Naive thymus-derived CD4-positive, alpha-beta T cell (primary cell): ENCODE measurements at regions not wholly inside any gene's neighbourhood (a gene's known extent, or its start where the extent isn't known, plus 50 kb on each side); places are given as distances from the start of the nearest gene placed in this dataset.

Experiments used
- ATAC-seq: fragments of 150-1000 bp; cut with Tn5 transposase; 2 replicates; pipeline ENCODE4 v1.10.0; 2021; ENCODE audit warnings: mild to moderate bottlenecking, moderate library complexity
- CTCF ChIA-PET: fragments of 350-600 bp; sonication (Branson Sonifier 250); formaldehyde crosslinking; loops from one replicate; lab custom pipeline; 2021; ENCODE audit warnings: antibody characterized with exemption; lab: Charles Lee
- POLR2A ChIA-PET: fragments of 350-600 bp; sonication (Branson Sonifier 250); formaldehyde crosslinking; loops from one replicate; lab custom pipeline; 2021; ENCODE audit warnings: antibody characterized with exemption, inconsistent platforms; lab: Charles Lee
- DNase-seq, 9 donors: peaks; one replicate each; pipeline versions ENCODE4 v3.0.0 to v3.0.0-alpha.2; 2020 to 2022; ENCODE audit warnings: mixed read lengths in 1 of 9
- H3K27ac ChIP-seq: one replicate; pipeline ENCODE4 v1.7.0; 2013; ENCODE audit warnings: mild to moderate bottlenecking, low read depth, low read length, moderate library complexity
- H3K27me3 ChIP-seq, 2 donors: one replicate each; pipeline ENCODE4 v1.7.0; 2013; ENCODE audit warnings: low read length in 2 of 2, mild to moderate bottlenecking in 2 of 2, moderate library complexity in 2 of 2; ENCODE audit not compliant: control insufficient read depth in 2 of 2, insufficient read depth in 2 of 2
- H3K36me3 ChIP-seq, 3 experiments: 1 replicate in 2 of 3; 2 replicates in 1 of 3; pipeline ENCODE4 v1.7.0; 2013; ENCODE audit warnings: low read length in 3 of 3, mild to moderate bottlenecking in 3 of 3, moderate library complexity in 1 of 3; ENCODE audit not compliant: insufficient read depth in 3 of 3, control insufficient read depth in 2 of 3
- H3K4me1 ChIP-seq, 2 donors: one replicate each; pipeline ENCODE4 v1.7.0; 2013; ENCODE audit warnings: low read length in 2 of 2, mild to moderate bottlenecking in 2 of 2, moderate library complexity in 1 of 2; ENCODE audit not compliant: control insufficient read depth in 2 of 2, insufficient read depth in 2 of 2
- H3K4me3 ChIP-seq: 2 replicates; pipeline ENCODE4 v1.7.0; 2013; ENCODE audit warnings: mild to moderate bottlenecking, low read length
- H3K9me3 ChIP-seq, 3 experiments: 1 replicate in 2 of 3; 2 replicates in 1 of 3; pipeline ENCODE4 v1.7.0; 2013; ENCODE audit warnings: low read length in 3 of 3; ENCODE audit not compliant: control insufficient read depth in 2 of 3
- H3K27ac Mint-ChIP-seq, 9 donors: one replicate each; pipeline ENCODE4 v1.8.0; 2020 to 2022; ENCODE audit warnings: mixed read lengths in 9 of 9, mild to moderate bottlenecking in 8 of 9, moderate library complexity in 5 of 9, inconsistent platforms in 2 of 9
- H3K27me3 Mint-ChIP-seq, 5 donors: one replicate each; pipeline ENCODE4 v1.8.0; 2021 to 2022; ENCODE audit warnings: mixed read lengths in 5 of 5, mild to moderate bottlenecking in 1 of 5
- H3K36me3 Mint-ChIP-seq, 5 donors: one replicate each; pipeline ENCODE4 v1.8.0; 2020 to 2022; ENCODE audit warnings: mixed read lengths in 5 of 5, mild to moderate bottlenecking in 3 of 5, inconsistent platforms in 1 of 5
- H3K4me1 Mint-ChIP-seq, 7 donors: one replicate each; pipeline ENCODE4 v1.8.0; 2020 to 2022; ENCODE audit warnings: mixed read lengths in 7 of 7, mild to moderate bottlenecking in 3 of 7, inconsistent platforms in 1 of 7
- H3K4me3 Mint-ChIP-seq, 10 donors: one replicate each; pipeline ENCODE4 v1.8.0; 2020 to 2022; ENCODE audit warnings: mild to moderate bottlenecking in 10 of 10, mixed read lengths in 10 of 10, moderate library complexity in 6 of 10, inconsistent platforms in 2 of 10
- H3K9me3 Mint-ChIP-seq, 11 donors: one replicate each; pipeline ENCODE4 v1.8.0; 2020 to 2022; ENCODE audit warnings: mixed read lengths in 11 of 11, mild to moderate bottlenecking in 4 of 11, inconsistent platforms in 1 of 11, moderate library complexity in 1 of 11
- intact Hi-C, 2 donors: fragments of 100-400 bp; cut with micrococcal nuclease; formaldehyde crosslinking; loops; one replicate each; pipeline ENCODE4 v1.15.1; 2023

- ATAC-seq (no peak), DNase-seq (no peak)
- H3K36me3 ChIP-seq, result no peaks in the 10 kb centered on the region
- H3K36me3 Mint-ChIP-seq, result no peaks in the 10 kb centered on the region
- no peak overlapping the region for H3K27ac Mint-ChIP-seq
- ChIA-PET POLR2A (no interaction called here), CTCF (no interaction called here)
- no peak overlapping the region for H3K4me3 ChIP-seq
- H3K27me3 ChIP-seq, result no peaks in the 10 kb centered on the region
- H3K9me3 ChIP-seq, result no peaks in the 10 kb centered on the region
- intact Hi-C loops, result no loop called here
- H3K4me1 Mint-ChIP-seq, result no peaks in the 10 kb centered on the region
- H3K4me3 Mint-ChIP-seq, result no peak overlapping the region
- no peak overlapping the region for H3K27ac ChIP-seq
- H3K4me1 ChIP-seq, result no peaks in the 10 kb centered on the region
- H3K9me3 Mint-ChIP-seq, result peaks cover 0 to 6% (median 0%) of the 10 kb centered on the region in 11 donors
- H3K27me3 Mint-ChIP-seq, result no peaks in the 10 kb centered on the region
Observed at GRCh38 chr12:33669349-33669748, 229.7 kb upstream of the SYT10 start.

- H3K4me1 Mint-ChIP-seq, result no peaks in the 10 kb centered on the region
- ChIA-PET POLR2A (interaction anchor here (0.6 kb wide), 1 partner anchor 373 kb away, joined by 3 read pairs; no protein-coding TSS in a partner anchor), CTCF (no interaction called here)
- H3K9me3 Mint-ChIP-seq, result peaks cover 0 to 6% (median 0%) of the 10 kb centered on the region in 11 donors
- no peak overlapping the region for H3K27ac Mint-ChIP-seq
- Histone ChIP-seq H3K4me1 (no peaks in the 10 kb centered on the region), H3K9me3 (no peaks in the 10 kb centered on the region), H3K36me3 (no peaks in the 10 kb centered on the region), H3K27ac (no peak overlapping the region), H3K4me3 (no peak overlapping the region), H3K27me3 (no peaks in the 10 kb centered on the region)
- no peaks in the 10 kb centered on the region for H3K27me3 Mint-ChIP-seq
- intact Hi-C loops, result no loop called here
- ATAC-seq, result no peak
- no peak overlapping the region for H3K4me3 Mint-ChIP-seq
- no peaks in the 10 kb centered on the region for H3K36me3 Mint-ChIP-seq
- DNase-seq, result no peak
Observed at GRCh38 chr12:33670284-33670683, 230.7 kb upstream of the SYT10 start.

GRCh38 chr12:33671676-33672075 is 232.1 kb upstream of the SYT10 start:
- H3K4me3 Mint-ChIP-seq, result no peak overlapping the region
- Histone ChIP-seq H3K9me3 (no peaks in the 10 kb centered on the region), H3K27me3 (no peaks in the 10 kb centered on the region), H3K4me1 (no peaks in the 10 kb centered on the region), H3K27ac (no peak overlapping the region), H3K4me3 (no peak overlapping the region), H3K36me3 (no peaks in the 10 kb centered on the region)
- H3K27ac Mint-ChIP-seq, result no peak overlapping the region
- CTCF ChIA-PET, result no interaction called here
- intact Hi-C loops, result no loop called here
- no peaks in the 10 kb centered on the region for H3K27me3 Mint-ChIP-seq
- POLR2A ChIA-PET, result no interaction called here
- H3K9me3 Mint-ChIP-seq, result peaks cover 0 to 6% (median 0%) of the 10 kb centered on the region in 11 donors
- DNase-seq (no peak), ATAC-seq (no peak)
- no peaks in the 10 kb centered on the region for H3K36me3 Mint-ChIP-seq
- H3K4me1 Mint-ChIP-seq, result no peaks in the 10 kb centered on the region

- CTCF ChIA-PET, result interaction anchor here (0.9 kb wide), 1 partner anchor 15 kb away, joined by 3 read pairs; no protein-coding TSS in a partner anchor
- no peaks in the 10 kb centered on the region for H3K27me3 Mint-ChIP-seq
- intact Hi-C loops, result no loop called here
Observed at GRCh38 chr12:33672836-33673577, 233.4 kb upstream of the SYT10 start.

GRCh38 chr12:33676866-33677265 is 237.2 kb upstream of the SYT10 start:
- Histone ChIP-seq H3K4me1 (no peaks in the 10 kb centered on the region), H3K9me3 (no peaks in the 10 kb centered on the region), H3K27me3 (no peaks in the 10 kb centered on the region), H3K36me3 (no peaks in the 10 kb centered on the region), H3K27ac (no peak overlapping the region), H3K4me3 (no peak overlapping the region)
- intact Hi-C loops, result no loop called here
- Mint-ChIP-seq H3K4me3 (no peak overlapping the region), H3K27ac (no peak overlapping the region), H3K36me3 (no peaks in the 10 kb centered on the region), H3K27me3 (no peaks in the 10 kb centered on the region), H3K9me3 (peaks cover 0 to 3% (median 0%) of the 10 kb centered on the region in 11 donors), H3K4me1 (no peaks in the 10 kb centered on the region)
- DNase-seq, result no peak
- CTCF ChIA-PET, result no interaction called here
- POLR2A ChIA-PET, result no interaction called here
- ATAC-seq, result no peak

More at GRCh38 chr12:33672836-33673577, 233.4 kb upstream of the SYT10 start:
- Histone ChIP-seq H3K27me3 (no peaks in the 10 kb centered on the region), H3K4me3 (no peak overlapping the region), H3K36me3 (no peaks in the 10 kb centered on the region), H3K9me3 (no peaks in the 10 kb centered on the region), H3K4me1 (no peaks in the 10 kb centered on the region), H3K27ac (no peak overlapping the region)
- POLR2A ChIA-PET, result no interaction called here
- H3K4me1 Mint-ChIP-seq, result no peaks in the 10 kb centered on the region
- no peak for DNase-seq
- no peak overlapping the region for H3K27ac Mint-ChIP-seq
- H3K9me3 Mint-ChIP-seq, result peaks cover 0 to 6% (median 0%) of the 10 kb centered on the region in 11 donors
- ATAC-seq, result no peak
- H3K36me3 Mint-ChIP-seq, result no peaks in the 10 kb centered on the region
- no peak overlapping the region for H3K4me3 Mint-ChIP-seq

- no peak overlapping the region for H3K4me3 Mint-ChIP-seq
- Histone ChIP-seq H3K36me3 (no peaks in the 10 kb centered on the region), H3K27me3 (no peaks in the 10 kb centered on the region), H3K4me1 (no peaks in the 10 kb centered on the region), H3K27ac (no peak overlapping the region), H3K9me3 (no peaks in the 10 kb centered on the region), H3K4me3 (no peak overlapping the region)
- POLR2A ChIA-PET, result no interaction called here
- peaks cover 0 to 3% (median 0%) of the 10 kb centered on the region in 11 donors for H3K9me3 Mint-ChIP-seq
- DNase-seq (no peak), ATAC-seq (no peak)
- CTCF ChIA-PET, result no interaction called here
- H3K27me3 Mint-ChIP-seq, result no peaks in the 10 kb centered on the region
- intact Hi-C loops, result no loop called here
- no peaks in the 10 kb centered on the region for H3K4me1 Mint-ChIP-seq
- no peak overlapping the region for H3K27ac Mint-ChIP-seq
- no peaks in the 10 kb centered on the region for H3K36me3 Mint-ChIP-seq
Observed at GRCh38 chr12:33678221-33678964, 238.8 kb upstream of the SYT10 start.
